Left ventricle myocardium inferior (tissue), 1 donor: ENCODE measurements at regions not wholly inside any gene's neighbourhood (a gene's known extent, or its start where the extent isn't known, plus 50 kb on each side); places are given as distances from the start of the nearest gene placed in this dataset.

Experiments used
- DNase-seq: peaks from one replicate; pipeline ENCODE4 v3.0.0-alpha.2; 2020
- H3K27ac ChIP-seq: fragments of 200-600 bp; replicated peaks from 2 replicates; pipeline ENCODE4 v1.8.0; 2021
- H3K27me3 ChIP-seq: fragments of 200-600 bp; 2 replicates; pipeline ENCODE4 v1.8.0; 2021; ENCODE audit warnings: low read depth
- H3K36me3 ChIP-seq: fragments of 200-600 bp; 2 replicates; pipeline ENCODE4 v1.8.0; 2021
- H3K4me1 ChIP-seq: fragments of 200-600 bp; 2 replicates; pipeline ENCODE4 v1.8.0; 2021
- H3K4me3 ChIP-seq: fragments of 200-600 bp; 2 replicates; pipeline ENCODE4 v1.8.0; 2021; ENCODE audit warnings: mild to moderate bottlenecking, moderate library complexity
- H3K9me3 ChIP-seq: fragments of 200-600 bp; replicated peaks from 2 replicates; pipeline ENCODE4 v1.8.0; 2021
- CTCF ChIP-seq: fragments of 200-600 bp; IDR thresholded peaks from 2 replicates; pipeline ENCODE4 v1.8.0; 2021; ENCODE audit warnings: antibody characterized with exemption, mild to moderate bottlenecking, borderline replicate concordance
- intact Hi-C: fragments of 100-400 bp; cut with micrococcal nuclease; formaldehyde crosslinking; loops from one replicate; pipeline ENCODE4 v1.11.0; 2022
- donor health status: DM: no; HTN: yes; CAD: no; lungs with severe emphysema.

- no peak overlapping the region for H3K4me3 ChIP-seq
- no peaks in the 10 kb centered on the region for H3K36me3 ChIP-seq
- intact Hi-C loops: no loop called here
- H3K9me3 ChIP-seq: no peaks in the 10 kb centered on the region
- H3K27ac ChIP-seq: no peak overlapping the region
- DNase-seq: no peak
- H3K4me1 ChIP-seq: no peaks in the 10 kb centered on the region
- H3K27me3 ChIP-seq: no peaks in the 10 kb centered on the region
- no peak for TF ChIP-seq CTCF
Observed at GRCh38 chr6:145254649-145255401, 480.5 kb downstream of the EPM2A start.

DNA sequence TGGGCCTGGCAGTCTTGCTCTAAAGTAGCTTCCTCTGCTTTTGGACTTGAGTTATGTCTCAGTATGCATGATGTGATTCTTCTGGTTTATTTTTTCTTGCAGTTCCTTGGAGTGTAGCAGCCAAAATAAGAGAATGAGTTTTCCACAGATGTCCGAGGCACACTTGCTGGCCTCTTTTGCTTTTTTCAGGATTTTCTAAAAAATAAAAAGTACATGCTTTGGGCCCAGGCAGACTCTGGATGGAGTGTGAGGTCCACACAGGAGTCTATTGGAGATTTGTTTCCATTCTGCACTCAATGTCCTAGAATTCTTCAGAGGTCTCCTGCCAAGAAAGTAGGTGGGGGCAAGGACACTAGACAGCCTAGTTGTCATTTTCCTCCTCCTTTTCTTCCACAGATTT lies 477.6 kb downstream of the EPM2A start:
- H3K27ac ChIP-seq: no peak overlapping the region
- intact Hi-C loops: no loop called here
- no peaks in the 10 kb centered on the region for H3K27me3 ChIP-seq
- H3K4me3 ChIP-seq: no peak overlapping the region
- no peaks in the 10 kb centered on the region for H3K9me3 ChIP-seq
- H3K36me3 ChIP-seq: no peaks in the 10 kb centered on the region
- TF ChIP-seq CTCF: no peak
- no peak for DNase-seq
- no peaks in the 10 kb centered on the region for H3K4me1 ChIP-seq

DNA sequence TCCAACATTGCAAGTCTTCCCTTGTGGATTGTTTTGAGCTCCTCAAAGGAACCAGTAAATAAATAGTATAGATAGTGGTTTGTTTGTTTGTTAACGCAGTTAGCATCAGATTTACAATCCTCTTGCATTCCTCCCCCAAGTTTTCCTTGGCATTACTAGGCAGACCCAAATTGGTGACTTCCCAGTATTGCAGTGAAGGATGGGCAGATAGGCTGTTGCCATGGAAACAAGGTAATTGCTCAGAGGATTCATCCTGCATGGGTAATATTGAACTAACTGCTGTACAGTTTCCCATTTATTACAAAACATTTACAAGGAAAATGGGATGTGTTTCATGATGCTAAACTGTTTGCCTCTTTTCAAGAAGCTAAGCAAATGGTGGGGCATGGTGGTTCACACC lies 477.2 kb downstream of the EPM2A start:
- Histone ChIP-seq H3K36me3 (no peaks in the 10 kb centered on the region), H3K4me3 (no peak overlapping the region), H3K27me3 (no peaks in the 10 kb centered on the region), H3K4me1 (no peaks in the 10 kb centered on the region), H3K9me3 (no peaks in the 10 kb centered on the region), H3K27ac (no peak overlapping the region)
- no peak for DNase-seq
- intact Hi-C loops: no loop called here
- no peak for TF ChIP-seq CTCF

GRCh38 chr6:145260484-145261175 lies 474.7 kb downstream of the EPM2A start:
- intact Hi-C loops: no loop called here
- Histone ChIP-seq H3K4me1 (no peaks in the 10 kb centered on the region), H3K36me3 (no peaks in the 10 kb centered on the region), H3K9me3 (no peaks in the 10 kb centered on the region), H3K4me3 (no peak overlapping the region), H3K27me3 (no peaks in the 10 kb centered on the region), H3K27ac (no peak overlapping the region)
- TF ChIP-seq CTCF: no peak
- no peak for DNase-seq

GRCh38 chr6:145261758-145262157 lies 473.6 kb downstream of the EPM2A start:
- Histone ChIP-seq H3K4me3 (no peak overlapping the region), H3K9me3 (no peaks in the 10 kb centered on the region), H3K27ac (no peak overlapping the region), H3K27me3 (no peaks in the 10 kb centered on the region), H3K4me1 (no peaks in the 10 kb centered on the region), H3K36me3 (no peaks in the 10 kb centered on the region)
- no peak for DNase-seq
- intact Hi-C loops: no loop called here
- TF ChIP-seq CTCF: no peak
